HUDEP-2 (cell line): ENCODE measurements at regions not wholly inside any gene's neighbourhood (a gene's known extent, or its start where the extent isn't known, plus 50 kb on each side); places are given as distances from the start of the nearest gene placed in this dataset.

Experiments
- DNase-seq, 76 experiments: peaks; one replicate each; lab custom pipeline; 2025; ENCODE audit not compliant: unreplicated experiment in 76 of 76; lab: John Stamatoyannopoulos, UW

DNA sequence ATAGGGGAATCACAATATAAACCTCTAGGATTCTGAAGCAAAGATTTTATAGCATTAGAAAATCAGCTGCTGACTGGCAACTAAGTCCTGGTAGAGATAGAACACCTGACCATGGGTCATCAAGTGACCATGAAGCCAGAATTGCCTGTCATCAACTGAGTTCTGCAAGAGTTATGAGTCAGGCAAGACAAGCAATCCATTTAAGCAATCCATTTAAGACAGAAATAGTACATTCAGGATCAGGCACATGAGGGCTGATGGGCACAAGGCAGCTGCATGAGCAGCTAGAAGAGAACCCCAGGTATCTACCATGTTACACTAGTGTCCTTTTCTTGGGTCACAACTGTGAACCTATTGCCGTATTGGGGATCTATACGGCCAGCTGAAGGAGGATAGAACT, 98.9 kb downstream of the SPRY1 start:
- DNase-seq, result no peak

- peak in 1 of 76 experiments; percentile 2 for DNase-seq
Measured at GRCh38 chr4:123496421-123496820, 99.8 kb downstream of the SPRY1 start.

DNA sequence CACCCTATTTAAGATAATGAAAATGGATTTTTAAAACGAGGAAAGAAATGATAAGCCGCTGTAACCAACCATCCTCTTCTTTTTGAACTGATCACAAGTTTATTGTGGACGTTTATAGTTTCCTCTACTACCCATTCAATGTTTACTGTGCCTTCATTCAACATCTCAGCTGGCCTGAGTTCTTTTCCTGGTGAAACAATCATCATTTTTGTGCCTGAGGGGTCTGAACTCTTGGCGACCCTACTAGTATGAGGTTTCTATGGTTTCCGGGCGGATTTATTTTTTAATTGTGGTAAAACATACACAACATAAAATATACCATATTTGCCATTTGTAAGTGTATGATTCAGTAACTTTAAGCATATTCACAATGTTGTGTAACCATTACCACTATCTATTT, 100.7 kb downstream of the SPRY1 start:
- DNase-seq, result no peak

- DNase-seq, result no peak
Measured at GRCh38 chr4:123501733-123502132, 105.1 kb downstream of the SPRY1 start.

GRCh38 chr4:123503698-123504363, 107.2 kb downstream of the SPRY1 start:
- no peak for DNase-seq

GRCh38 chr4:123505095-123506010, 108.8 kb downstream of the SPRY1 start:
- DNase-seq, result peak in 2 of 76 experiments; percentile 1 to 6

DNA sequence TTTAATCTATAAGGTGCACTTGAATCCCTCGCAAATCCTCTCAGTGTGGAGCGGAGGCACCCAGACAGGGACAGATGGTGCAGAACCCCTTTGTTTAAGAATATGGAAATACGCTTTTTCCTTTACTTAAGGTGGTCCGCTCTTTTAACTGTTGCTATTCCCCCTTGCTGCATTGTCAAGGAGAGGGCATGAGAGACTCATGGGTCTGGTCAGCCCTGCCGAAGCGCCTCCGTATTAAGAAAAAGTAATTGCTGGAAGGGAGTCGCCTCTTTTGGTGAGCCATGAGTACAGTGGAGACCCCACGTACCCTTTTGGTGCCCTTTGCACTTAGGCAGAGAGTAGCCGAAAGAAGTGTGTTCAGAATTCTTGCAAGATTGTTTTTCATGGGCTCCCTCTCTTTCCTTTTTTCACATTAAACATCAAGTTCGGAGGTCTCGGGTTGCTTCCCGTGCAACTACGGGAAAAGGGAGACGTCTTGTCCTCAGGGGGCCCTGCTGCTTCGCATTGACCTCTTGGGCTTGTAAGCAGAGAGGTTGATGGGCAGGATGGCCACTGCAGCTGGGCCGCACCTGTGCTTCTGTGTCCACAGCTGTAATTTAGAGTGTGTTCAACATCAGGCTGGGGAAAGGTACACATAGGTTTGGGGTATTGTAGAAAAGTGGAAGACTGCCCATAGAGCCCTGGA, 109.6 kb downstream of the SPRY1 start:
- DNase-seq, result no peak

GRCh38 chr4:123507376-123507775, 110.8 kb downstream of the SPRY1 start:
- no peak for DNase-seq

DNA sequence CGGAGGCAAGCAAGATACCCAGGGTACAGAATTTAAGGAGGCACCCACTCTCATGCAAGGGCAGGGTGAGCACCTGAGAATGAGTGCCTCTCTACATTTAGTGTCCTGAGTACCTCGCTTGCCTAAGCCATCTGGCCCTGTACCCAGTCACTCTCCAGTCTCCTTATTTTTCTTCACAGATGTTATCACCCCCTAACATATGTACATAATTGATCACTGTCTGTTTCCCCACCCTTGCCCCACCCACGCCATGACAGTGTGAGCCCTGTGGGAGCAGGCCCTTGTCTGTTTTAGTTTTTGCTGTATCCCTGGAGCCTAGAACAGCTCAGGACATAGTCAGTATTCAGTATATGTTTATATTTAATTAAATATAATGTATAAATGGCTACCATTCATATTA, 113.6 kb downstream of the SPRY1 start:
- DNase-seq, result peak in 40 of 76 experiments; percentile 1 to 56 (median 27)

DNA sequence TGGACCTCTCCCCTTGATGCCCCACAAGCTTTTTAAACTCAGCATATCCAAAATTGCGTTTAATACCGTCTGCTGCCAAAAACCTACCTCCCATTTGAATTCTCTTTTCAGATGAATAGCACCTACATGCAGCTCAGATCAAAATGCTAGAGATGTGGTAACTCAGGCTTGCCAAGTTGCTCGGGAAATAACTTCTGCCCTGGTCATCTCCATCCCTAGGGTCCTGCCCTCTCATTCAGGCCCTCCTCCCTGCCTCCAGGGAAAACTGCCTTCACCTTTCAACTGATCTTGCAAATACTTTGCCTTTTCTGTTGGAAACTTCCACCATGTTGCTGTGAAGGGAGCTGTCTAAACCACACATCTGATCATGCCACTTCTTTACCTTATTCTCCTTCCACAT, 114.1 kb downstream of the SPRY1 start:
- no peak for DNase-seq

DNA sequence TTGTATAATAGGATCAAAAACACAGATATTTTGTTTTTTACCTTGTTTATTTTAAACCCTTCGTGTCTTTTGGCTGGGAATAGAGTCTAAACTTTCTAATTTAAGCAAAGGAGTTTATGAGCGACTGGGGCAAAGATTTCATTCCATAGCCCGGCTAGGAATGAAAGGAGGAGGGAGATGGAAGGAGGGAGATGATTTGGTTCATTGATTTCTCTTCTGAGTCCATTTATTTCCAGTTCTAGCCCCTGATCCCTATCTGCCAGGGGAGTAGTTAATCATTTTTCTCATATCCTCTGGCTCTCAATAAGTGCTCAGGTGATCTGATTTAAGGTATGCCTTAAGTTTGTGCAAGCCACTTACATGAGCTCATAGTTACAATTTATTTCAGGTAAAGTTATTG, 120.0 kb downstream of the SPRY1 start:
- DNase-seq, result no peak

DNA sequence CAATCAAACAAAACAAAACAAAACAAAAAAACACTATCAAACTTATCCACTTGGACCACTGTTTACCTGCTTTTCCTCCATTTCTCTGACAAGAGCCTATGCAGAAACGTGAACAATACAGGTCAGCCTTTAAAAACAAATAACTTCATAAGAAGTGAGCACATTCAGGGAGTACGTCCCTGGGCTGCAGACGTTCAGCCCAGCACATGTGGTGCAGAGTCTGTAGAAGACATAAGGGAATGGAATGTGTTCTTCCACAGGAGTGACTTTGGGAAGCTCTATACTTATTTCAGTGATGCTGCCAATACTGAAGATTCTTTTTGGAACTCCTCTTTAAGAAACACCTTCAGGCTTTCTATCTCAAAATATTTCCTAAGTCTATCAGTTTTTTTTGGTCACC, 120.6 kb downstream of the SPRY1 start:
- DNase-seq, result no peak

DNA sequence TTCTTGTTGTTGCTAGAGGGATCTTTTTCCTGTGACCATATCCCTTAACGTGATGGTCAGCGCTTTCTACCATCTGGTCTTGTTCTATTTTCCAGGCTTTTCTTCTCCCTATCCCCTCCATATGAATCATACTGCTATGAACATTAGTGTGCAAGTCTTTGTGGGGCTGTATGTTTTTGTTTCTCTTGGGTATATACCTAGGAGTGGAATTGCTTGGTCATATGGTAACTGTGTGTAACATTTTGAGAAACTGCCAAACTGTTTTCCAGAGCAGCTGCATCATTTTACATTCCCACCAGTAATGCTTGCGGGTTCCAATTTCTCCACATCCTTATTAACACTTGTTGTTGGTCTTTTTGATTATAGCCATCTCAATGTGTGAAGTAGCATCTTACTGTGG, 121.4 kb downstream of the SPRY1 start:
- DNase-seq, result no peak

DNA sequence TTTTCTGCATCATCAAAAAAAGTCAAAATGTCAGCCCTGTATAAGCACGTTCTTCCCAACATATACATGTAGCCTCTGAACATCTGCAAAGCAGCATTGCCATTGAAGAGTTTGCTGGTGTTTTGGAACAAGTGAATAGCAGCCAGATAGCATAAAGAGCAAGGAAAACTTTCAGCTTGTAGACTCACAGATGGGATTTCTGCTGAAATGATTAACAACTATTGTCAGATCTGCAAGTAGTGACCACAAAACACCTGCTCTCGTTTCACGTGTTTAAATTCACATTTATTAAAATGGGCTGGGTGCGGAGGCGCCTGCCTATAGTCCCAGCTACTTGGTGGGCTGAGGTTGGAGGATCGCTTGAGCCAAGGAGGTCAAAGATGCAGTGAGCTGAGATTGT, 123.7 kb downstream of the SPRY1 start:
- DNase-seq, result no peak

DNA sequence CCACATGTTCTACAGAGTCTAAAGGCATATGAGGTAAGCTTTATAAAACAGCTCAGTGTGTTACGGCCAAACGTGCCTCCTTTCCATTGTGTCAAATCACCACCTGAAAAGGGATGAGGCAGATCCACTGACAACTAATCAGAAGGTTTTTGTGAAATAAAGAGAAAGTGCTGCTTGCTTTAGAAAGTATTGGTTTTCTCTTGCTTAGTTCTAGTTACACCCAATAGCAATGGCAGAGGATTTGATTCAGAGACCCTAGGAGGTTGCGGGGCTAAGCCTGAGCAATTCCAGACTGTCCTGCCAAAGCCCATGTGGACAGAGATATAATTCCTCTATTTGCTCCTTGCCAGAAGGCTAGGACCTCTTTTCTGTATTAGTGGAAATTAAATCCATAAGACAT, 125.5 kb downstream of the SPRY1 start:
- DNase-seq, result no peak

DNA sequence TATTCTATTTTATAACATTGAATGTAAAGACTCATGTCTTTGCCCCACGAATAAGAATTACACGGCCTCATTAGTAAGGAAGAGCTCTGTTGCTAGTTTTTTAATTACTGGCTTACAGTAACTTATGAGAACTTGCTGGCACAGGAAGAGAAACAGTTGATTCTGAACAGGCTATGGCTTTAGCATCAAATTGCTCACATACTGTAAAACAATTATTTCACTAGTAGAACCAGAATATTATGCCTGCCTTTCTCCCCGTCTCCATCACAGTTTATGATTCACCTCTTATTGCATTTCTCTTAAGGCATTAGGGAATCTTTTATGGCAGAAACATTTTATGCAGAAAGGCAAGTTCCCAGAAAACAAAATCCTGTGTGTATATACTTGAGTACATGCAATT, 126.1 kb downstream of the SPRY1 start:
- DNase-seq, result no peak

- no peak for DNase-seq
Measured at GRCh38 chr4:123524958-123525628, 128.5 kb downstream of the SPRY1 start.

- DNase-seq, result no peak
Measured at GRCh38 chr4:123526511-123526910, 129.9 kb downstream of the SPRY1 start.

DNA sequence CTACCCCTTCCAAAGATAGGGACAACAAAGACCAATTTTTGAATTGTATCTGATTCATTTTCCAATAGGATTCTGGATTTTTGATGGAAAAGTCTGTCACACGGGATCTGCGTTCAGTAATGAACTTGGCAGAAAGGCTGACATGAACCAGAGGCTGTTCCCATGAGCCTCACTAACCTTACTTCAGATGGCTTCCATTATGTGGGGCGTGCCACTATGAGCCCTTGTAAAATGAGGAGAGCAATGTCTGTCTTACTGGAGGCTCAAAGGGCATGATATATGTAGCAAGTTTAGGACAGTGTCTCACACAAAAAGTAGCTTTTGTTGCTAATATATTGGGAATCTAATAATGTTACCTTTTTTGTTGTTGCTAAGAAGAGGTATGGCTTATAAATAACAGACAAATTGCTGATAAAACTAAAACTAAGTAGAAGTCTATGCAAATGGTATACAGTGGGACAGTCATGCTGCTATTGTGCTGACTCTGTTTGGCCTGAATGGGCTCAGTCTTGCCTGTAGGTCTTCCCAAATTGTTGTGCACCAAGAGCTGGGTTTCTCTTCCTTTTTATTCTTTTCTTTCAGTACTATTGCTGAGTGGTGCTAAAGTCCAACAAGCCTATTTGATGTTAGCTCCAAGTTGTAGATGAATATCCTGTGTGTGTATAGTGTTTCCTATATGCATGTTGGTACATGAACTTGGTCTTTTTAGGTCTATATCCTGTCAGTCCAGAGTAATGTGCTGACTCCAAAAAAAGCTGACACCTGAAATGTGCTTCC, 132.1 kb downstream of the SPRY1 start:
- no peak for DNase-seq

DNA sequence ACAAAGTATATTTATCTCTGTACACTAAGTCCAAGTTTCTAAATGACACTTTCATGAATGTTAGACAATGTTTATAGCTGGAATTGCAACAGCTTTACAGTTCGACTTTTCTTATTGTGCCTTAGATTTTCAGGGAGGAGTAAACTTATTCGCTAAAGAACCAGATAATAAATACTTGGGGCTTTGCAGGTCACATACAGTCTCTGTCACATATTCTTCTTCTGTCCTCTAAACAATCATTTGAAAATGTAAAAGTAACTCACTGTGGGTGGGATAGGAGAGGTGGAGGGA, 132.6 kb downstream of the SPRY1 start:
- no peak for DNase-seq
